AG04450 (cell line): ENCODE measurements at regions not wholly inside any gene's neighbourhood (a gene's known extent, or its start where the extent isn't known, plus 50 kb on each side); places are given as distances from the start of the nearest gene placed in this dataset.
"Not testable (repeated sequence)": the region's sequence is repeated elsewhere in the genome, so short reads cannot be mapped to it uniquely, and the experiment has no call there.

Experiments
- CTCF ChIA-PET: fragments of 300-600, 350-600 bp; formaldehyde crosslinking; extraction: SDS; loops from one replicate; lab custom pipeline; 2022; ENCODE audit warnings: antibody characterized with exemption, inconsistent platforms; lab: Charles Lee
- POLR2A ChIA-PET: fragments of 350-600 bp; formaldehyde crosslinking; extraction: SDS; loops from one replicate; lab custom pipeline; 2021; ENCODE audit warnings: antibody characterized with exemption, inconsistent platforms; lab: Yijun Ruan, JAX
- DNase-seq: peaks from one replicate; pipeline ENCODE4 v3.0.0-alpha.2; 2011; ENCODE audit warnings: low read depth, low spot score
- H3K27ac ChIP-seq: one replicate; pipeline ENCODE4 v1.5.1; 2012; ENCODE audit warnings: low read depth, low read length, control low read depth
- H3K27me3 ChIP-seq: one replicate; pipeline ENCODE4 v1.6.0; 2012; ENCODE audit warnings: low read length; ENCODE audit not compliant: control insufficient read depth, insufficient read depth
- H3K4me3 ChIP-seq: 2 replicates; pipeline ENCODE4 v1.5.1; 2011; ENCODE audit warnings: mild to moderate bottlenecking, low read depth, low read length, control low read depth
- H3K9me3 ChIP-seq: 2 replicates; pipeline ENCODE4 v1.5.1; 2012; ENCODE audit warnings: low read length; ENCODE audit not compliant: control insufficient read depth, insufficient read depth
- CTCF ChIP-seq: IDR thresholded peaks from 2 replicates; pipeline ENCODE4 v1.5.1; 2011; ENCODE audit warnings: low read depth, low read length, control low read depth, inconsistent platforms

GRCh38 chr3:173216063-173216462 is 75.0 kb upstream of the SPATA16 start:
- Histone ChIP-seq H3K27me3 (no peaks in the 10 kb centered on the region), H3K27ac (no peak overlapping the region), H3K9me3 (no peaks in the 10 kb centered on the region), H3K4me3 (no peak overlapping the region)
- CTCF ChIA-PET: no interaction called here
- DNase-seq: no peak
- POLR2A ChIA-PET: no interaction called here
- no peak for TF ChIP-seq CTCF

- CTCF ChIA-PET: no interaction called here
- no peak overlapping the region for H3K27ac ChIP-seq
Observed at GRCh38 chr3:173214576-173214975, 73.5 kb upstream of the SPATA16 start.

GRCh38 chr3:173199568-173199967 is 58.5 kb upstream of the SPATA16 start:
- TF ChIP-seq CTCF: no peak

More at GRCh38 chr3:173214576-173214975, 73.5 kb upstream of the SPATA16 start:
- no peaks in the 10 kb centered on the region for H3K9me3 ChIP-seq
- TF ChIP-seq CTCF: no peak
- no peak for DNase-seq
- no peaks in the 10 kb centered on the region for H3K27me3 ChIP-seq
- no peak overlapping the region for H3K4me3 ChIP-seq
- POLR2A ChIA-PET: no interaction called here

GRCh38 chr3:173194868-173195267 is 53.8 kb upstream of the SPATA16 start:
- H3K4me3 ChIP-seq, H3K27ac ChIP-seq, DNase-seq, H3K27me3 ChIP-seq, H3K9me3 ChIP-seq, CTCF ChIA-PET, POLR2A ChIA-PET: not testable (repeated sequence)

More at GRCh38 chr3:173199568-173199967, 58.5 kb upstream of the SPATA16 start:
- POLR2A ChIA-PET: no interaction called here
- no peak for DNase-seq
- no peak overlapping the region for H3K27ac ChIP-seq
- CTCF ChIA-PET: no interaction called here
- H3K4me3 ChIP-seq: no peak overlapping the region
- no peaks in the 10 kb centered on the region for H3K27me3 ChIP-seq
- H3K9me3 ChIP-seq: no peaks in the 10 kb centered on the region

- POLR2A ChIA-PET: no interaction called here
- H3K4me3 ChIP-seq: no peak overlapping the region
- no peak for TF ChIP-seq CTCF
- CTCF ChIA-PET: no interaction called here
- no peak for DNase-seq
- no peaks in the 10 kb centered on the region for H3K9me3 ChIP-seq
- no peaks in the 10 kb centered on the region for H3K27me3 ChIP-seq
- H3K27ac ChIP-seq: no peak overlapping the region
Observed at GRCh38 chr3:173191611-173192010, 50.6 kb upstream of the SPATA16 start.
